ENCODE measurements at regions not wholly inside any gene's neighbourhood (a gene's known extent, or its start where the extent isn't known, plus 50 kb on each side); places are given as distances from the start of the nearest gene placed in this dataset.

- Mint-ChIP-seq H3K4me1 (no peaks in the 10 kb centered on the region; the same call in 2 of the 3 replicates), H3K36me3 (ENCODE audit: low read depth) (no peaks in the 10 kb centered on the region), H3K4me3 (no peak overlapping the region), H3K27ac (no peak overlapping the region), H3K9me3 (no peaks in the 10 kb centered on the region), H3K27me3 (ENCODE audit: insufficient read depth, low read depth, poor library complexity) (no peaks in the 10 kb centered on the region)
- no peak overlapping the region for H2AFZ ChIP-seq
- H3K27me3 ChIP-seq (ENCODE audit: insufficient read depth) = no peaks in the 10 kb centered on the region
- H3K9me2 ChIP-seq (ENCODE audit: insufficient read depth) = peaks cover 26% of the 10 kb centered on the region
- ATAC-seq (no peak), DNase-seq (ENCODE audit: low spot score) (no peak)
- no peaks in the 10 kb centered on the region for H3F3A ChIP-seq (replicated peaks; ENCODE audit: low read depth)
- TF ChIP-seq CREB1 (CRISPR knock-in tag; IDR thresholded peaks at IDR 0.05; ENCODE audit: low read depth) (no peak), JUNB (IDR thresholded peaks at IDR 0.05; ENCODE audit: unreplicated experiment) (no peak), ZNF114 (CRISPR knock-in tag; IDR thresholded peaks at IDR 0.05) (no peak)
- TF ChIP-seq, protein P1, sequence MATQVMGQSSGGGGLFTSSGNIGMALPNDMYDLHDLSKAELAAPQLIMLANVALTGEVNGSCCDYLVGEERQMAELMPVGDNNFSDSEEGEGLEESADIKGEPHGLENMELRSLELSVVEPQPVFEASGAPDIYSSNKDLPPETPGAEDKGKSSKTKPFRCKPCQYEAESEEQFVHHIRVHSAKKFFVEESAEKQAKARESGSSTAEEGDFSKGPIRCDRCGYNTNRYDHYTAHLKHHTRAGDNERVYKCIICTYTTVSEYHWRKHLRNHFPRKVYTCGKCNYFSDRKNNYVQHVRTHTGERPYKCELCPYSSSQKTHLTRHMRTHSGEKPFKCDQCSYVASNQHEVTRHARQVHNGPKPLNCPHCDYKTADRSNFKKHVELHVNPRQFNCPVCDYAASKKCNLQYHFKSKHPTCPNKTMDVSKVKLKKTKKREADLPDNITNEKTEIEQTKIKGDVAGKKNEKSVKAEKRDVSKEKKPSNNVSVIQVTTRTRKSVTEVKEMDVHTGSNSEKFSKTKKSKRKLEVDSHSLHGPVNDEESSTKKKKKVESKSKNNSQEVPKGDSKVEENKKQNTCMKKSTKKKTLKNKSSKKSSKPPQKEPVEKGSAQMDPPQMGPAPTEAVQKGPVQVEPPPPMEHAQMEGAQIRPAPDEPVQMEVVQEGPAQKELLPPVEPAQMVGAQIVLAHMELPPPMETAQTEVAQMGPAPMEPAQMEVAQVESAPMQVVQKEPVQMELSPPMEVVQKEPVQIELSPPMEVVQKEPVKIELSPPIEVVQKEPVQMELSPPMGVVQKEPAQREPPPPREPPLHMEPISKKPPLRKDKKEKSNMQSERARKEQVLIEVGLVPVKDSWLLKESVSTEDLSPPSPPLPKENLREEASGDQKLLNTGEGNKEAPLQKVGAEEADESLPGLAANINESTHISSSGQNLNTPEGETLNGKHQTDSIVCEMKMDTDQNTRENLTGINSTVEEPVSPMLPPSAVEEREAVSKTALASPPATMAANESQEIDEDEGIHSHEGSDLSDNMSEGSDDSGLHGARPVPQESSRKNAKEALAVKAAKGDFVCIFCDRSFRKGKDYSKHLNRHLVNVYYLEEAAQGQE (IDR thresholded peaks at IDR 0.05; ENCODE audit: unreplicated experiment) = no peak
- no peak overlapping the region for H3K27ac ChIP-seq (ENCODE audit: low read depth)
- H3K4me2 ChIP-seq = no peak overlapping the region
- no peaks in the 10 kb centered on the region for H3K36me3 ChIP-seq (ENCODE audit: insufficient read depth)
- no peaks in the 10 kb centered on the region for H4K20me1 ChIP-seq (replicated peaks; ENCODE audit: insufficient read depth)
- no peaks in the 10 kb centered on the region for H3K79me2 ChIP-seq (replicated peaks; ENCODE audit: insufficient read depth)
- no peaks in the 10 kb centered on the region for H3K4me1 ChIP-seq (ENCODE audit: insufficient read depth)
- no peak overlapping the region for H3K4me3 ChIP-seq
Observed at GRCh38 chr2:147548451-147548850, 296.4 kb upstream of the ACVR2A start.

- H3K27ac Mint-ChIP-seq = no peak overlapping the region
- no peak overlapping the region for H2AFZ ChIP-seq
- H3K79me2 ChIP-seq (replicated peaks; ENCODE audit: insufficient read depth) = no peaks in the 10 kb centered on the region
- no peaks in the 10 kb centered on the region for H4K20me1 ChIP-seq (replicated peaks; ENCODE audit: insufficient read depth)
- no peaks in the 10 kb centered on the region for H3K4me1 Mint-ChIP-seq
- no peaks in the 10 kb centered on the region for H3K4me1 ChIP-seq (ENCODE audit: insufficient read depth)
- no peaks in the 10 kb centered on the region for H3K36me3 ChIP-seq (ENCODE audit: insufficient read depth)
- H3K9me2 ChIP-seq (ENCODE audit: insufficient read depth) = peaks cover 29% of the 10 kb centered on the region
- TF ChIP-seq ZNF114 (CRISPR knock-in tag; IDR thresholded peaks at IDR 0.05) = no peak
- no peak overlapping the region for H3K27ac ChIP-seq (ENCODE audit: low read depth)
- H3K36me3 Mint-ChIP-seq (ENCODE audit: low read depth) = no peaks in the 10 kb centered on the region
- H3K27me3 ChIP-seq (ENCODE audit: insufficient read depth) = no peaks in the 10 kb centered on the region
- H3K27me3 Mint-ChIP-seq (ENCODE audit: insufficient read depth, low read depth, poor library complexity) = no peaks in the 10 kb centered on the region
- no peak overlapping the region for H3K4me3 Mint-ChIP-seq
- H3K4me2 ChIP-seq = no peak overlapping the region
- ATAC-seq (no peak), DNase-seq (ENCODE audit: low spot score) (no peak)
- H3K4me3 ChIP-seq = no peak overlapping the region
- no peaks in the 10 kb centered on the region for H3K9me3 Mint-ChIP-seq
- no peaks in the 10 kb centered on the region for H3F3A ChIP-seq (replicated peaks; ENCODE audit: low read depth)
Observed at GRCh38 chr2:147547440-147547839, 297.4 kb upstream of the ACVR2A start.

DNA sequence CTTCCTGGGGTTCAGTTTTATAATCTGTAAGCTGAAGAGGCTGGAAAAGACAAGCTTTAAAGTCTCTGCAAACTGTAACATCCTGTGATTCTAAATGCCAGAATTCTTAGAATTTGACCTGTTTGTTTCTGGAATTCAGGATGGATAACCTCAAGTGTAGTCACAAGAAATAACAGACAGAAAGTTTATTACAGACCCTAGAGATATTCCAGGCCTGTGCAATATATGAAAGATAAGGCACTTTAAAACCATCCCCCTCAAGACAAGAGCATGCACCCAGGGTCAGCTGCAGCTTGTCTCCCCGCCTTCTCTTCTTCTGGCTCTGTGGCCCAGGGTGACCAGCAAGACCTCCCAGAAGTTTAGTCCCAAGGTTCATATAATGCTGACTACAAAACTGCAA is 298.7 kb upstream of the ACVR2A start:
- Histone ChIP-seq H4K20me1 (replicated peaks; ENCODE audit: insufficient read depth) (no peaks in the 10 kb centered on the region), H2AFZ (peak overlapping the region; percentile 34; the same call in 1 of the 2 replicates), H3K4me1 (ENCODE audit: insufficient read depth) (no peaks in the 10 kb centered on the region), H3F3A (replicated peaks; ENCODE audit: low read depth) (no peaks in the 10 kb centered on the region), H3K27me3 (ENCODE audit: insufficient read depth) (no peaks in the 10 kb centered on the region), H3K4me2 (no peak overlapping the region), H3K27ac (ENCODE audit: low read depth) (no peak overlapping the region), H3K4me3 (no peak overlapping the region), H3K36me3 (ENCODE audit: insufficient read depth) (no peaks in the 10 kb centered on the region), H3K79me2 (replicated peaks; ENCODE audit: insufficient read depth) (no peaks in the 10 kb centered on the region), H3K9me2 (ENCODE audit: insufficient read depth) (peaks cover 30% of the 10 kb centered on the region)
- Mint-ChIP-seq H3K27me3 (ENCODE audit: insufficient read depth, low read depth, poor library complexity) (no peaks in the 10 kb centered on the region), H3K9me3 (no peaks in the 10 kb centered on the region), H3K27ac (no peak overlapping the region), H3K36me3 (ENCODE audit: low read depth) (0 out of 3 replicates have a peak, but pooled peaks cover 2% of the 10 kb centered on the region), H3K4me1 (no peaks in the 10 kb centered on the region), H3K4me3 (no peak overlapping the region)
- DNase-seq (ENCODE audit: low spot score) = no peak
- ATAC-seq = no peak
- TF ChIP-seq ZNF331 (CRISPR knock-in tag; IDR thresholded peaks at IDR 0.05; ENCODE audit: low read depth) (no peak), CTCF (conservative IDR thresholded peaks at IDR 0.05; ENCODE audit: low read depth in 2 of 2) (no peak), ZNF114 (CRISPR knock-in tag; IDR thresholded peaks at IDR 0.05) (no peak), CREB1 (CRISPR knock-in tag; IDR thresholded peaks at IDR 0.05; ENCODE audit: low read depth) (no peak), ETS1 (IDR thresholded peaks at IDR 0.05) (no peak), JUNB (IDR thresholded peaks at IDR 0.05; ENCODE audit: unreplicated experiment) (no peak), STAT1 (IDR thresholded peaks at IDR 0.05; ENCODE audit: unreplicated experiment) (no peak)

Data from GM23338 (cell line).